Stimulated activated naive B cell treated with anti-CD40 and anti-IgM and Interleukin-4, amounts not matched to agents 10 μg/mL and 1 μg/mL and 100 μg/mL, for 72 hours (primary cell): ENCODE measurements at regions not wholly inside any gene's neighbourhood (a gene's known extent, or its start where the extent isn't known, plus 50 kb on each side); places are given as distances from the start of the nearest gene placed in this dataset.

Experiments used
- ATAC-seq, 2 donors: fragments of 150-1000 bp; cut with Tn5 transposase; replicated peaks; 2 replicates each; pipeline ENCODE4 v1.10.0; 2021; ENCODE audit warnings: moderate library complexity in 1 of 2
- DNase-seq: peaks from one replicate; pipeline ENCODE4 v3.0.0; 2021
- H3K27ac Mint-ChIP-seq: one replicate; pipeline ENCODE4 v1.8.0; 2022; ENCODE audit warnings: mild to moderate bottlenecking, mixed read lengths
- H3K27me3 Mint-ChIP-seq, 2 donors: one replicate each; pipeline ENCODE4 v1.8.0; 2022; ENCODE audit warnings: mixed read lengths in 2 of 2
- H3K36me3 Mint-ChIP-seq, 2 donors: one replicate each; pipeline ENCODE4 v1.8.0; 2022; ENCODE audit warnings: mixed read lengths in 2 of 2, mild to moderate bottlenecking in 1 of 2
- H3K4me1 Mint-ChIP-seq, 2 donors: one replicate each; pipeline ENCODE4 v1.8.0; 2022; ENCODE audit warnings: mixed read lengths in 2 of 2, mild to moderate bottlenecking in 1 of 2
- H3K4me3 Mint-ChIP-seq, 2 donors: one replicate each; pipeline ENCODE4 v1.8.0; 2022; ENCODE audit warnings: mild to moderate bottlenecking in 2 of 2, mixed read lengths in 2 of 2, moderate library complexity in 1 of 2
- H3K9me3 Mint-ChIP-seq, 2 donors: one replicate each; pipeline ENCODE4 v1.8.0; 2022; ENCODE audit warnings: mixed read lengths in 2 of 2, mild to moderate bottlenecking in 1 of 2

- no peak for DNase-seq
- H3K36me3 Mint-ChIP-seq, result no peaks in the 10 kb centered on the region
- H3K27ac Mint-ChIP-seq, result no peak overlapping the region
- H3K4me1 Mint-ChIP-seq, result no peaks in the 10 kb centered on the region
- H3K4me3 Mint-ChIP-seq, result no peak overlapping the region
- H3K9me3 Mint-ChIP-seq, result no peaks in the 10 kb centered on the region
- H3K27me3 Mint-ChIP-seq, result no peaks in the 10 kb centered on the region
- ATAC-seq, result no peak
These were observed 95.9 kb downstream of the BMP2 start for GRCh38 chr20:6863355-6863754.

- DNase-seq, result no peak
These were observed 96.3 kb downstream of the BMP2 start for GRCh38 chr20:6863798-6864201.

DNA sequence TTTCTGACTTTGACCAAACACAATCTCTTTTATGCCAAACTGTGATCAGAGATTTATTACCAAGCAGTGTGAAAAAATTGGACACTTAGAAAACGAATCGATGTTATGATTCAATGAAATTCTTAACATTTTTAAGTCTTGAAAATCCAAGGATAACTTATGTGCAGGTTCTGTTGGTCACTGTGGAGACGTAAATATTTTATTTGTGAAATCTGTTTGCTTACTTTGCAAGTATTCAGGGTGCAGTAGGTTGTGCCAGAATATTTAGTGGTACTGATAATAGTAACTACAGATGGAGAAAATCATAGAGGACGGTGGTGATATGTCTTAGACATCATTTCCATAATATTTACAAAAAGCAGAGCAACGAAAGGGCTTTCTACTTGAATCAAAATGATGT lies 97.3 kb downstream of the BMP2 start:
- H3K27ac Mint-ChIP-seq, result no peak overlapping the region
- DNase-seq (no peak), ATAC-seq (no peak)
- no peaks in the 10 kb centered on the region for H3K27me3 Mint-ChIP-seq
- H3K4me3 Mint-ChIP-seq, result no peak overlapping the region
- no peaks in the 10 kb centered on the region for H3K36me3 Mint-ChIP-seq
- no peaks in the 10 kb centered on the region for H3K9me3 Mint-ChIP-seq
- no peaks in the 10 kb centered on the region for H3K4me1 Mint-ChIP-seq

More at GRCh38 chr20:6863798-6864201, 96.3 kb downstream of the BMP2 start:
- Mint-ChIP-seq H3K27ac (no peak overlapping the region), H3K27me3 (no peaks in the 10 kb centered on the region), H3K4me1 (no peaks in the 10 kb centered on the region), H3K36me3 (no peaks in the 10 kb centered on the region), H3K9me3 (no peaks in the 10 kb centered on the region), H3K4me3 (no peak overlapping the region)
- no peak for ATAC-seq

- DNase-seq, result no peak
- Mint-ChIP-seq H3K9me3 (no peaks in the 10 kb centered on the region), H3K36me3 (no peaks in the 10 kb centered on the region), H3K4me1 (no peaks in the 10 kb centered on the region), H3K4me3 (no peak overlapping the region), H3K27me3 (no peaks in the 10 kb centered on the region), H3K27ac (no peak overlapping the region)
- no peak for ATAC-seq
These were observed 99.3 kb downstream of the BMP2 start for GRCh38 chr20:6866741-6867140.

GRCh38 chr20:6868861-6869260 lies 101.4 kb downstream of the BMP2 start:
- ATAC-seq, result no peak
- H3K27me3 Mint-ChIP-seq, result no peaks in the 10 kb centered on the region
- H3K4me3 Mint-ChIP-seq, result no peak overlapping the region
- H3K9me3 Mint-ChIP-seq, result no peaks in the 10 kb centered on the region
- no peak for DNase-seq
- H3K27ac Mint-ChIP-seq, result no peak overlapping the region
- H3K4me1 Mint-ChIP-seq, result no peaks in the 10 kb centered on the region
- H3K36me3 Mint-ChIP-seq, result no peaks in the 10 kb centered on the region

GRCh38 chr20:6870559-6870958 lies 103.1 kb downstream of the BMP2 start:
- Mint-ChIP-seq H3K27ac (no peak overlapping the region), H3K4me1 (no peaks in the 10 kb centered on the region), H3K27me3 (no peaks in the 10 kb centered on the region)

DNA sequence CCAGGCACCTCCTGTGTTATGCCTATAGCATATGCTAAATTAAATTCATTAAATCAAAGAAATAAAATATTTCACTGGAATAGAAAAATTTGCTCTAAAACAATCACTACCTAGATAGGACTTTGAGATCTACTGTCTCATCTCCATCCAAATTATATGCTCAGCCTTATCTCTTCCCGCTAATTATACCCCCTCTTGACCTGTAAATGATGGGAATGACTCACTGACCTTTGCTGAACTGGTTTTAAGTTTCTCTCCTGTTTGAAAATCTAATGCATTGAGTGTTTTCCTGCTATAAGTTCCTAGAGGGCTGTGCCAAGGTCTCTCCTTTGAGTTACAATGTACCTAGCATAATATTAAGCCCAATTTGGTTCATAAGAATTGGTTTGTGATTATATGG lies 110.1 kb downstream of the BMP2 start:
- DNase-seq (no peak), ATAC-seq (no peak)
- H3K9me3 Mint-ChIP-seq, result no peaks in the 10 kb centered on the region
- no peak overlapping the region for H3K27ac Mint-ChIP-seq
- no peaks in the 10 kb centered on the region for H3K36me3 Mint-ChIP-seq
- peaks cover 0 to 5% of the 10 kb centered on the region in 2 donors for H3K27me3 Mint-ChIP-seq
- H3K4me3 Mint-ChIP-seq, result no peak overlapping the region
- no peaks in the 10 kb centered on the region for H3K4me1 Mint-ChIP-seq

More at GRCh38 chr20:6870559-6870958, 103.1 kb downstream of the BMP2 start:
- DNase-seq (no peak), ATAC-seq (no peak)
- no peaks in the 10 kb centered on the region for H3K9me3 Mint-ChIP-seq
- H3K4me3 Mint-ChIP-seq, result no peak overlapping the region
- H3K36me3 Mint-ChIP-seq, result no peaks in the 10 kb centered on the region

DNA sequence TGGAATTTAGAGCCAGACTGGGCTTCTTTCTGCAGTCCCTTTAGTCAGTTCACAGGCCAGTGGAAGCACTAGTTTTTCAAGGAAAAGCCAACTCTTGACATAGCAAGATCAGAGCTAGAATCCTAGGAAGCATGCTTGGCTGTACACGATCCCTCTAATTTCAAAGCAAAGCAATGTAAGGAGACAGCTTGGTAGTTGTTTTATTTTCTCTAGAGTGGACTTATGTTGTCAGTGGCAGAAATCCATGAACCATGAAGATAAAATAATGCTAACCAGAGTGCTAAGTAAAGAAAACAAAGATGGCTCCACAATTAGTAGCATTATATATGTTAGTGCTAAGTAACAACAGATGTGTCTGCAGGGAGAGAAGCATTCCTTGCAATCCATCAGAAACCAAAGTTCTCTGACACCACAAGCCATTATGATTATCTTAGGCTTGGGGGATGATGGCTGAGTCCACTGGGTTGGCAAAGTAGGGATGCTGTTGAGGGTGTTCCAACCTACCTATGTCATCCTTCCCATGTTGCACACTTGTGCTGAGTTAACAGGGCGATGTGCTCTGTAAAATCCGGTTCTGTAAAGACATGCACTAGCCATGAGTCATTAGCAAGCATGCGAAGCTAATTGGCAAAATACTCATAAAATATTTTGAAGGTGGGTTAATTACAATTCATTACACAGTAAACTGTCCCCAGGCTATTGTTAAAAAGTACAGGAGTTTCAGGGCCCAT lies 115.2 kb downstream of the BMP2 start:
- no peak overlapping the region for H3K27ac Mint-ChIP-seq
- DNase-seq, result no peak
- no peak overlapping the region for H3K4me3 Mint-ChIP-seq
- no peaks in the 10 kb centered on the region for H3K4me1 Mint-ChIP-seq
- no peak for ATAC-seq
- no peaks in the 10 kb centered on the region for H3K9me3 Mint-ChIP-seq
- H3K27me3 Mint-ChIP-seq, result no peaks in the 10 kb centered on the region
- no peaks in the 10 kb centered on the region for H3K36me3 Mint-ChIP-seq

DNA sequence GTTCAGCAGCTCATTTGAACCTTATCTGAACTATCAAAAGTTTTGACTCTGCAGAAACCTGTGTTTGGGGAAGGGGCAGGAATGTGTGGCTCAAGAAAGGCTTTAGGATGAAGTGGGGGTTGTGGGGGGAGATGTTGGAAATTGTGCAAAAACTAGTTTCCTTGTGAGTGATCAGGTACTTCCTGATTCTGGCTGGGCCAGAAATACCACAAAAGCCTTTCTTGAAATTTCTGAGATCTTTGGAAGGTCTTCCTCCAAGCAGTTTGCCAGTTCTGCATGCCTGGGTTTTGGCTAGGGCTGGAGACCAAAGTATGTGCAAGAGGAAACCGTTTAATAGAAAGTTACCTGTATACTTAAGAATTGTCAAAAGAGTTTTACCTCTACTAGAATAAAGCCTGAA lies 116.6 kb downstream of the BMP2 start:
- ATAC-seq (no peak), DNase-seq (no peak)
- H3K9me3 Mint-ChIP-seq, result no peaks in the 10 kb centered on the region
- no peaks in the 10 kb centered on the region for H3K4me1 Mint-ChIP-seq
- H3K36me3 Mint-ChIP-seq, result no peaks in the 10 kb centered on the region
- H3K4me3 Mint-ChIP-seq, result no peak overlapping the region
- no peaks in the 10 kb centered on the region for H3K27me3 Mint-ChIP-seq
- no peak overlapping the region for H3K27ac Mint-ChIP-seq

DNA sequence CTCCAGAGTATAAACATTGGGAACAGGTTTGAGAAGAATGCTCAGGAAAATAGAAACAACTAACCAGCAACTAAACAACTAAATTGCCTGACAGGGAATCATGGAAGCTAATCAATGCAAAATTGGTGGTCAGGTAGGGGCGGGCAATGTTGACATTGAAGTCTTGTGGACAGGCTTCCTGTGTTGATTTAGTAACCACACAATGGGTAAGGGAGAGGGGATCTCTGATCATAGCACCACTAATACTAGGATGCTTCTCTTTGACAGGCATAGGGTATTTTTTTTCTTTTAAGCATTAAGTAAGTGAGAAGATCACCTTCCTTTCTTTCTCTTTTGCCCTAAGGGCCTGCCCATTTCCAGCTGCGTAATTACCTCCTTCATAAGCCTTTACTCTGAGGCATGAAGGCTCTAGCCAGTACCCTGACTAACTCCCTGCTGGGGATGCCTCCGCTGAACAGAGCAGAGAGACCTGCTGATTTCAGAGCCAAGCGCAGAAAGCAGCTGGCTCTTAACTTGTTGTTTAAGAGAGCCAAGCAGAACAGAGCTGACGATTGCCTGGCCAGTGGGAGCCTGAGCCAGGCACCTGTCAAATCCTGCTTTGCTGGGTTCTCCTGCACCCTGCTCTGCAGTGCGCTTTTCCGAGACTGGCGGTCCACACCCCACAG lies 118.7 kb downstream of the BMP2 start:
- H3K4me1 Mint-ChIP-seq, result no peaks in the 10 kb centered on the region
- H3K9me3 Mint-ChIP-seq, result no peaks in the 10 kb centered on the region
- H3K4me3 Mint-ChIP-seq, result no peak overlapping the region
- ATAC-seq (no peak), DNase-seq (no peak)
- H3K27me3 Mint-ChIP-seq, result no peaks in the 10 kb centered on the region
- no peak overlapping the region for H3K27ac Mint-ChIP-seq
- no peaks in the 10 kb centered on the region for H3K36me3 Mint-ChIP-seq

- Mint-ChIP-seq H3K27ac (no peak overlapping the region), H3K27me3 (no peaks in the 10 kb centered on the region), H3K36me3 (no peaks in the 10 kb centered on the region), H3K4me3 (no peak overlapping the region), H3K9me3 (no peaks in the 10 kb centered on the region), H3K4me1 (no peaks in the 10 kb centered on the region)
- ATAC-seq, result no peak
- no peak for DNase-seq
These were observed 120.5 kb downstream of the BMP2 start for GRCh38 chr20:6887966-6888365.

DNA sequence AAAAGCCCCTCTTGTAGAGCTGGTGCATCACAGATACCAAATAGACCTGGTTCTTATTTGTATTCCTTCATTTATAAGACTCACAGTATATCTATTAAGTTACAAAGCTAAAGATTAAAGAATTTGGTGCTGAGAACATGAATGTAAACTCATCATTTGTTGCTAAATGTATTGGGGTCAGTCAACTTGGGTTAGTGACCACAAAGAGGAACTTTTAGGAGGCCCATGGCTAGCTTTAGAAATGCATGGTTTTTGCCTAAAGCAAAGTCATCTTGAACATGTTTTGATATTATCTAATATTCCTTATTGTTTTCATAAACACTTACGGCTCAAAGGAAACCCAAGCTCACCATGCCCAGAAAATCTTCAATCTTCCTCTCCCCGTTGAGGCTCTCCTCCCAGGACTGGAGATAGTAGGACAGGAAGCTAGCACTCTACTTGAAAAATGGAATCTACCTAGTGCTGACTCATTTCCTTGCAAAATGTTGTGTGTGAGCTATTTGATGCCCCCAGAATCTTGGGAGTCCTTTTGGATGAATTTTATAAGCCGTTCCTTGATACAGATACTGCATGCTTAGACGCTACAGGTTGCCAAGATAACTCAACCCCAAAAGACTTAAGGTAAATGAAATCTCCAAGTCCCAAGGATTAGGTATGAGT lies 121.4 kb downstream of the BMP2 start:
- Mint-ChIP-seq H3K36me3 (no peaks in the 10 kb centered on the region), H3K9me3 (no peaks in the 10 kb centered on the region), H3K27ac (no peak overlapping the region), H3K4me1 (no peaks in the 10 kb centered on the region), H3K4me3 (no peak overlapping the region), H3K27me3 (no peaks in the 10 kb centered on the region)
- ATAC-seq (no peak), DNase-seq (no peak)

- ATAC-seq (no peak), DNase-seq (no peak)
- no peaks in the 10 kb centered on the region for H3K4me1 Mint-ChIP-seq
- peaks cover 0 to 1% of the 10 kb centered on the region in 2 donors for H3K9me3 Mint-ChIP-seq
- no peak overlapping the region for H3K4me3 Mint-ChIP-seq
- no peak overlapping the region for H3K27ac Mint-ChIP-seq
- H3K36me3 Mint-ChIP-seq, result no peaks in the 10 kb centered on the region
- H3K27me3 Mint-ChIP-seq, result no peaks in the 10 kb centered on the region
These were observed 125.2 kb downstream of the BMP2 start for GRCh38 chr20:6892724-6893123.

DNA sequence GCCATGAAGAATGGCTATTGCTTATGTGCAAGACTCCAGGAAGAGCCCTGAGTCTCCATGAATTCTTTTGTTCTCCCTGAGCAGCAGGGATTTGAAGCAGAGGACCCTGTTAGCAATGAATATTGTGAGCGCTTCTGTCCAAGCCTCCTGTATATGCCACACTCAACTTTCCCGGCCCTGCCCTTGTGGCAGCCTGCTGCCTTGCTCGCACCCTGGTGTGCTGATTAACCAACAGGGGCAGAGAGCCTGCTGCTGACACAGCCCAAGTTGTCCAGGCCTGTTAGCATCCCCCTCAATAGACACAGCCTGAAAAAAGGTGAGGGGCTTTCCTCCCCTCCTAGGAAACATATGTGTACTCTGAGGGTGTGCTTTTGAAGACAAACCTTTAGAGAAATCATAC lies 131.4 kb downstream of the BMP2 start:
- no peaks in the 10 kb centered on the region for H3K27me3 Mint-ChIP-seq
- no peak for ATAC-seq
- no peaks in the 10 kb centered on the region for H3K4me1 Mint-ChIP-seq
- H3K36me3 Mint-ChIP-seq, result no peaks in the 10 kb centered on the region
- peaks cover 0 to 1% of the 10 kb centered on the region in 2 donors for H3K9me3 Mint-ChIP-seq
- no peak overlapping the region for H3K4me3 Mint-ChIP-seq
- DNase-seq, result no peak
- H3K27ac Mint-ChIP-seq, result no peak overlapping the region

DNA sequence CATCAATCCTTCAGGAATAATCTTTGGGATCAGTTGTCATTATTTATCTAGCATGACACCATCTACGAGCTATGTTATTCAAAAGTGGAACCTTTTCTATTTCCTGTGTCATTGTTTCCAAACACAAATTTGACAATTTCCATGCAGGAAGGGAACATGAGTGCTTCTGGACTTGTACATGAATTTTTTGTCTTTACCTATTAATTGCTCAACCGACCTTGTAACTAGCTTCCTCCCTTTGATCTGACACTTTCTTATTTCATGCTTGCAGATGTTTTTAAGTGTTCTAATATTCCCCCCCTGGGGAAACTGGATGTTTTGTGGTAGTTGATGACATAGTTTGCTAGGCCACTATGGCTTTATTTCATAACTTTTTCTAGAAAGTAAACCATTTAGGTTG lies 139.4 kb downstream of the BMP2 start:
- H3K27ac Mint-ChIP-seq, result no peak overlapping the region

More for the DNA sequence above, 139.4 kb downstream of the BMP2 start:
- DNase-seq (no peak), ATAC-seq (no peak)
- H3K9me3 Mint-ChIP-seq, result peaks cover 0 to 1% of the 10 kb centered on the region in 2 donors
- H3K4me3 Mint-ChIP-seq, result no peak overlapping the region
- H3K36me3 Mint-ChIP-seq, result no peaks in the 10 kb centered on the region
- no peaks in the 10 kb centered on the region for H3K27me3 Mint-ChIP-seq
- no peaks in the 10 kb centered on the region for H3K4me1 Mint-ChIP-seq
